ENCODE measurements at regions not wholly inside any gene's neighbourhood (a gene's known extent, or its start where the extent isn't known, plus 50 kb on each side); places are given as distances from the start of the nearest gene placed in this dataset.

- Histone ChIP-seq H3K27me3 (ENCODE audit: control insufficient read depth in 3 of 3, insufficient read depth in 3 of 3, low read depth in 1 of 3, low read length in 3 of 3) (no peaks in the 10 kb centered on the region), H3K79me1 (ENCODE audit: low read depth, low read length) (no peaks in the 10 kb centered on the region), H3K4ac (ENCODE audit: low read length) (no peak overlapping the region), H4K8ac (ENCODE audit: low read depth, low read length) (no peak overlapping the region), H3K27ac (replicated peaks; ENCODE audit: low read length) (no peak overlapping the region), H3K14ac (ENCODE audit: low read length) (no peak overlapping the region), H3K4me1 (ENCODE audit: control insufficient read depth in 2 of 2, insufficient read depth in 1 of 2, low read depth in 1 of 2, low read length in 2 of 2) (peaks cover 5 to 7% of the 10 kb centered on the region in 2 donors), H2BK12ac (ENCODE audit: low read length) (no peak overlapping the region), H3K4me3 (ENCODE audit: low read length in 2 of 2) (no peak overlapping the region), H3K18ac (ENCODE audit: low read length) (no peak overlapping the region), H3K36me3 (replicated peaks in 1 of 2; ENCODE audit: control insufficient read depth in 2 of 2, insufficient read depth in 2 of 2, low read length in 2 of 2) (no peaks in the 10 kb centered on the region), H3K9ac (ENCODE audit: low read depth, low read length, poor library complexity) (no peak overlapping the region), H3K4me2 (ENCODE audit: insufficient read depth, low read length, poor library complexity, severe bottlenecking) (no peak overlapping the region), H4K91ac (ENCODE audit: low read depth, low read length, poor library complexity) (no peak overlapping the region), H2AK5ac (ENCODE audit: low read depth, low read length) (no peak overlapping the region), H2BK5ac (ENCODE audit: low read length) (no peak overlapping the region), H2AFZ (ENCODE audit: low read length) (no peak overlapping the region), H3K23ac (ENCODE audit: low read depth, low read length, poor library complexity) (no peak overlapping the region), H2BK120ac (ENCODE audit: low read depth, low read length) (no peak overlapping the region), H3K9me3 (replicated peaks in 1 of 2; ENCODE audit: control insufficient read depth in 2 of 2, insufficient read depth in 1 of 2, low read depth in 1 of 2, low read length in 2 of 2) (no peaks in the 10 kb centered on the region), H2BK15ac (ENCODE audit: low read length) (no peak overlapping the region)
- DNase-seq (ENCODE audit: low spot score): no peak
- no CpG with 5 or more reads among the region's 6 CpGs for WGBS, 2 donors (ENCODE audit: extremely low coverage in 2 of 2, insufficient read length in 2 of 2, insufficient replicate concordance in 1 of 2)
Measured at GRCh38 chr5:173765661-173766060, 122.5 kb upstream of the CPEB4 start.

DNA sequence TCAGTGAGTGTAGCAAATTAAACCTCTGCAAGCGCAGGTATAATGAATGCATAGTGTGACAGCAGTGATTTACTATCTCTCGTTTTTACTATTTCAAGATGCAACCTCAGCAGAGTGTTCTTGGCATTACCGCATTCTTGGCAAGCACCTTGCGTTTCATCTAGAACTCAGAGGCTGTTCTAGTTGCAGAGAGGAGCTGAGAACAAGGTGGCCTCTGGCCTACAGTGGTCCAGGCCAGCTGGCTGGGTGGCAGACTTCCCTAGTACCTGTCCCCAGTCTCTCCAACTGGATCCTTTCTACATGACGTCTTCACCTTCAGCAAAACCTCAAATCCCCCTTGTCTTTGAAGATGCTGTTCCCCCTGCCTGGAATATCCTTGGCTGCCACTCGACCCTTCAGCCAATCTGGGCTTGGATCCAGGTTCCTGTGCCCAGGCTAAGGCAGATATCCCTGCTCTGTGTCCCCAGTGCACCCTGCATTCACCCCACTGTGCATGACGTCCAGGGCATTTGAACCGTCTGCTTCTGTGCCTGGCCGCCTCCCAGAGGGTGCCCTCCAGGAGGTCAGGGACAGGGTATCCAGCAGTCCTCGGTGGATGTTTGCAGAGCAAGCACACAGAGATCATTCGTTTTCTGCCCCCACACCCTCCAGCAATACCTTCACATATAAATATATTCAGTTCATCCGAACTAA is 120.4 kb upstream of the CPEB4 start:
- Histone ChIP-seq H3K4me2 (ENCODE audit: insufficient read depth, low read length, poor library complexity, severe bottlenecking) (no peak overlapping the region), H3K9ac (ENCODE audit: low read depth, low read length, poor library complexity) (no peak overlapping the region), H2BK120ac (ENCODE audit: low read depth, low read length) (no peak overlapping the region), H3K27me3 (ENCODE audit: control insufficient read depth in 3 of 3, insufficient read depth in 3 of 3, low read depth in 1 of 3, low read length in 3 of 3) (no peaks in the 10 kb centered on the region), H3K4me3 (ENCODE audit: low read length in 2 of 2) (no peak overlapping the region), H4K8ac (ENCODE audit: low read depth, low read length) (no peak overlapping the region), H2AFZ (ENCODE audit: low read length) (no peak overlapping the region), H2AK5ac (ENCODE audit: low read depth, low read length) (no peak overlapping the region), H3K23ac (ENCODE audit: low read depth, low read length, poor library complexity) (no peak overlapping the region), H3K4me1 (ENCODE audit: control insufficient read depth in 2 of 2, insufficient read depth in 1 of 2, low read depth in 1 of 2, low read length in 2 of 2) (peaks cover 7 to 9% of the 10 kb centered on the region in 2 donors), H3K9me3 (replicated peaks in 1 of 2; ENCODE audit: control insufficient read depth in 2 of 2, insufficient read depth in 1 of 2, low read depth in 1 of 2, low read length in 2 of 2) (no peaks in the 10 kb centered on the region), H4K91ac (ENCODE audit: low read depth, low read length, poor library complexity) (no peak overlapping the region), H2BK12ac (ENCODE audit: low read length) (no peak overlapping the region), H2BK5ac (ENCODE audit: low read length) (no peak overlapping the region), H3K18ac (ENCODE audit: low read length) (peak overlapping the region; percentile 9), H3K4ac (ENCODE audit: low read length) (no peak overlapping the region), H3K36me3 (replicated peaks in 1 of 2; ENCODE audit: control insufficient read depth in 2 of 2, insufficient read depth in 2 of 2, low read length in 2 of 2) (no peaks in the 10 kb centered on the region), H2BK15ac (ENCODE audit: low read length) (no peak overlapping the region), H3K14ac (ENCODE audit: low read length) (no peak overlapping the region), H3K27ac (replicated peaks; ENCODE audit: low read length) (no peak overlapping the region), H3K79me1 (ENCODE audit: low read depth, low read length) (no peaks in the 10 kb centered on the region)
- no CpG with 5 or more reads among the region's 12 CpGs for WGBS, 2 donors (ENCODE audit: extremely low coverage in 2 of 2, insufficient read length in 2 of 2, insufficient replicate concordance in 1 of 2)
- DNase-seq (ENCODE audit: low spot score): no peak

- Histone ChIP-seq H3K18ac (ENCODE audit: low read length) (peak overlapping the region; percentile 54), H3K4me1 (ENCODE audit: control insufficient read depth in 2 of 2, insufficient read depth in 1 of 2, low read depth in 1 of 2, low read length in 2 of 2) (peaks cover 7 to 9% of the 10 kb centered on the region in 2 donors), H2AFZ (ENCODE audit: low read length) (no peak overlapping the region), H3K23ac (ENCODE audit: low read depth, low read length, poor library complexity) (no peak overlapping the region), H2BK12ac (ENCODE audit: low read length) (no peak overlapping the region), H3K36me3 (replicated peaks in 1 of 2; ENCODE audit: control insufficient read depth in 2 of 2, insufficient read depth in 2 of 2, low read length in 2 of 2) (no peaks in the 10 kb centered on the region), H2BK5ac (ENCODE audit: low read length) (no peak overlapping the region), H3K79me1 (ENCODE audit: low read depth, low read length) (no peaks in the 10 kb centered on the region), H3K4me2 (ENCODE audit: insufficient read depth, low read length, poor library complexity, severe bottlenecking) (no peak overlapping the region), H3K9me3 (replicated peaks in 1 of 2; ENCODE audit: control insufficient read depth in 2 of 2, insufficient read depth in 1 of 2, low read depth in 1 of 2, low read length in 2 of 2) (no peaks in the 10 kb centered on the region), H4K91ac (ENCODE audit: low read depth, low read length, poor library complexity) (no peak overlapping the region), H2BK15ac (ENCODE audit: low read length) (no peak overlapping the region), H2BK120ac (ENCODE audit: low read depth, low read length) (no peak overlapping the region), H3K27me3 (ENCODE audit: control insufficient read depth in 3 of 3, insufficient read depth in 3 of 3, low read depth in 1 of 3, low read length in 3 of 3) (no peaks in the 10 kb centered on the region), H3K4me3 (ENCODE audit: low read length in 2 of 2) (peak overlapping the region in 1 of 2 donors; percentile 10), H3K27ac (replicated peaks; ENCODE audit: low read length) (no peak overlapping the region), H3K4ac (ENCODE audit: low read length) (no peak overlapping the region), H3K14ac (ENCODE audit: low read length) (no peak overlapping the region), H3K9ac (ENCODE audit: low read depth, low read length, poor library complexity) (no peak overlapping the region), H4K8ac (ENCODE audit: low read depth, low read length) (no peak overlapping the region), H2AK5ac (ENCODE audit: low read depth, low read length) (no peak overlapping the region)
- no peak for DNase-seq (ENCODE audit: low spot score)
- no CpG with 5 or more reads among the region's 5 CpGs for WGBS, 2 donors (ENCODE audit: extremely low coverage in 2 of 2, insufficient read length in 2 of 2, insufficient replicate concordance in 1 of 2)
Measured at GRCh38 chr5:173768267-173768806, 119.8 kb upstream of the CPEB4 start.

DNA sequence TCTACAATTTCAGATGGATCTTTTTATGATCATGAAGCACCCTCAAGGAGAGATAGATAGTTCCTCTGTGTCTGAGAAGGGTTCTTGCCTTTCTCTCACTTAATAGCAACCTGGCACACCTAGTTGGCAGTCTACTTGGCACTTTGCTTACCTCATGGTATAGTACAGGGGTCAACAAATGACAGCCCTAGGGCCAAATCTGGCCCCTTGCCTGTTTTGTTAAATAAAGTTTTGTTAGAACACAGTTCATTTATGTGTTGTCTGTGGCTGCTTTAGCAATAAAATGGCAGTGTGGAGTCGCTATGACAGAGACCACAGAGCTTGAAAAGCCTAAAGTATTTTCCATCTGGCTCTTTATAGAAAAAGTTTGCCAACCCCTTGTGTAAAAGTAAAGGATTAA is 119.3 kb upstream of the CPEB4 start:
- H3K4ac ChIP-seq (ENCODE audit: low read length): no peak overlapping the region
- H2AK5ac ChIP-seq (ENCODE audit: low read depth, low read length): no peak overlapping the region
- H4K8ac ChIP-seq (ENCODE audit: low read depth, low read length): no peak overlapping the region
- no peaks in the 10 kb centered on the region for H3K27me3 ChIP-seq (ENCODE audit: control insufficient read depth in 3 of 3, insufficient read depth in 3 of 3, low read depth in 1 of 3, low read length in 3 of 3)
- no peak overlapping the region for H3K14ac ChIP-seq (ENCODE audit: low read length)
- no peak overlapping the region for H3K4me3 ChIP-seq (ENCODE audit: low read length in 2 of 2)
- no peak overlapping the region for H2BK15ac ChIP-seq (ENCODE audit: low read length)
- H3K79me1 ChIP-seq (ENCODE audit: low read depth, low read length): no peaks in the 10 kb centered on the region
- H3K27ac ChIP-seq (replicated peaks; ENCODE audit: low read length): no peak overlapping the region
- H2BK12ac ChIP-seq (ENCODE audit: low read length): no peak overlapping the region
- peaks cover 7 to 9% of the 10 kb centered on the region in 2 donors for H3K4me1 ChIP-seq (ENCODE audit: control insufficient read depth in 2 of 2, insufficient read depth in 1 of 2, low read depth in 1 of 2, low read length in 2 of 2)
- H4K91ac ChIP-seq (ENCODE audit: low read depth, low read length, poor library complexity): no peak overlapping the region
- no peaks in the 10 kb centered on the region for H3K9me3 ChIP-seq (replicated peaks in 1 of 2; ENCODE audit: control insufficient read depth in 2 of 2, insufficient read depth in 1 of 2, low read depth in 1 of 2, low read length in 2 of 2)
- no peak overlapping the region for H3K18ac ChIP-seq (ENCODE audit: low read length)
- H2AFZ ChIP-seq (ENCODE audit: low read length): no peak overlapping the region
- H3K23ac ChIP-seq (ENCODE audit: low read depth, low read length, poor library complexity): no peak overlapping the region
- WGBS, 2 donors (ENCODE audit: extremely low coverage in 2 of 2, insufficient read length in 2 of 2, insufficient replicate concordance in 1 of 2): no CpG with 5 or more reads among the region's 1 CpG
- no peak overlapping the region for H2BK120ac ChIP-seq (ENCODE audit: low read depth, low read length)
- no peak for DNase-seq (ENCODE audit: low spot score)
- H2BK5ac ChIP-seq (ENCODE audit: low read length): no peak overlapping the region
- no peak overlapping the region for H3K4me2 ChIP-seq (ENCODE audit: insufficient read depth, low read length, poor library complexity, severe bottlenecking)
- no peaks in the 10 kb centered on the region for H3K36me3 ChIP-seq (replicated peaks in 1 of 2; ENCODE audit: control insufficient read depth in 2 of 2, insufficient read depth in 2 of 2, low read length in 2 of 2)
- H3K9ac ChIP-seq (ENCODE audit: low read depth, low read length, poor library complexity): no peak overlapping the region
